H1 (cell line): ENCODE measurements at regions not wholly inside any gene's neighbourhood (a gene's known extent, or its start where the extent isn't known, plus 50 kb on each side); places are given as distances from the start of the nearest gene placed in this dataset.

Source experiments
- POLR2AphosphoS5 ChIP-seq: IDR thresholded peaks from 2 replicates; pipeline ENCODE4 v1.6.1; 2011; ENCODE audit warnings: low read depth, low read length
- RXRA ChIP-seq: IDR thresholded peaks from 2 replicates; pipeline ENCODE4 v1.6.1; 2011; ENCODE audit warnings: low read depth, mild to moderate bottlenecking, low read length, moderate library complexity; ENCODE audit not compliant: insufficient read depth
- TCF12 ChIP-seq: IDR thresholded peaks from 2 replicates; pipeline ENCODE4 v1.6.1; 2011; ENCODE audit warnings: low read depth, mild to moderate bottlenecking, low read length

DNA sequence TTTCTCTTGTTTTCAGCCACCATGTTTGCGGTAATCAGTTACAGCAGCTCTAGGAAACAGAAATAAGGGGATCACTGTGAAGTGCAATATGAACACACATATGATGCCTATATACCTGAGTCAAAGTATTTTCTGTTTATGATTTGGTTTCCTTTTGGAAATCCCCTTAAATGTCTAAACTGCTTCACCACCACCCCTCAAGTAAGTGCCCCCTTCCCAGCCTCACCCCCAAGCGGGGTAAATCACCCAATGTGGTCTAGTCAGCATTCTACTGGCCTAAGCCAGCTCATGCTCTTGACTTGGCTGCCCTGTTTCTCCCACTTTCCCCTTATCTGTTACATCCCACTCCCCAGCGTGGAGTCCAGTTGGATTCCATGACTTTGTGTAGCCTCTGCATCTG lies 176.5 kb downstream of the QDPR start (continued):
- TF ChIP-seq POLR2AphosphoS5 (no peak), RXRA (no peak), TCF12 (no peak)
